Left lung (tissue), 4 donors: ENCODE measurements at regions not wholly inside any gene's neighbourhood (a gene's known extent, or its start where the extent isn't known, plus 50 kb on each side); places are given as distances from the start of the nearest gene placed in this dataset.
"Not testable (repeated sequence)": the region's sequence is repeated elsewhere in the genome, so short reads cannot be mapped to it uniquely, and the experiment has no call there.

Source experiments
- ATAC-seq: fragments of 200-7000 bp; cut with Tn5 transposase; one replicate; pipeline ENCODE4 v1.9.1; 2020; ENCODE audit warnings: moderate library complexity
- DNase-seq, 4 donors: peaks; one replicate each; pipeline ENCODE4 v3.0.0-alpha.2; 2013 to 2020
- H3K27ac ChIP-seq, 2 donors: fragments of 200-600 bp; sonication (generic) in 1 of 2; one replicate each; pipeline versions ENCODE4 v1.5.0 to v1.8.0; 2020 to 2021
- H3K27me3 ChIP-seq, 2 donors: fragments of 200-600 bp; sonication (generic) in 1 of 2; one replicate each; pipeline versions ENCODE4 v1.5.0 to v1.8.0; 2020 to 2021
- H3K36me3 ChIP-seq, 2 donors: fragments of 200-600 bp; sonication (generic) in 1 of 2; one replicate each; pipeline versions ENCODE4 v1.5.0 to v1.8.0; 2020 to 2021
- H3K4me1 ChIP-seq, 2 donors: fragments of 200-600 bp; one replicate each; pipeline ENCODE4 v1.8.0; 2021
- H3K4me3 ChIP-seq, 2 donors: fragments of 200-600 bp; sonication (generic) in 1 of 2; one replicate each; pipeline versions ENCODE4 v1.5.0 to v1.8.0; 2020 to 2021; ENCODE audit warnings: mild to moderate bottlenecking in 1 of 2
- H3K9me3 ChIP-seq, 2 donors: fragments of 200-600 bp; sonication (generic) in 1 of 2; one replicate each; pipeline versions ENCODE4 v1.5.0 to v1.8.0; 2020 to 2021
- CTCF ChIP-seq, 2 donors: fragments of 200-600 bp; sonication (generic) in 1 of 2; IDR thresholded peaks; one replicate each; pipeline versions ENCODE4 v1.5.0 to v1.8.0; 2021; ENCODE audit warnings: antibody characterized with exemption in 2 of 2
- intact Hi-C, 2 donors: fragments of 100-400 bp; cut with DNase I; formaldehyde crosslinking; loops; one replicate each; pipeline versions ENCODE4 v1.11.2 to v1.14.2; 2022
- donor health status: DM: no; HTN: yes; CAD: no.
- donor health status: DM: no; HTN: no; CAD: no.

GRCh38 chr13:87810391-87810801 lies 139.2 kb downstream of the SLITRK5 start:
- ATAC-seq: no peak
- H3K4me1 ChIP-seq: no peaks in the 10 kb centered on the region

GRCh38 chr13:87810920-87811344 lies 139.8 kb downstream of the SLITRK5 start:
- Histone ChIP-seq H3K27me3 (no peaks in the 10 kb centered on the region), H3K36me3 (no peaks in the 10 kb centered on the region), H3K27ac (no peak overlapping the region), H3K4me1 (no peaks in the 10 kb centered on the region), H3K9me3 (peaks cover 0 to 7% of the 10 kb centered on the region in 2 donors), H3K4me3 (no peak overlapping the region)
- DNase-seq (peak in 1 of 4 donors; percentile 63), ATAC-seq (no peak)
- TF ChIP-seq CTCF (IDR thresholded peaks at IDR 0.05): no peak
- intact Hi-C loops: no loop called here

More at GRCh38 chr13:87810391-87810801, 139.2 kb downstream of the SLITRK5 start:
- TF ChIP-seq CTCF (IDR thresholded peaks at IDR 0.05): no peak
- no peak overlapping the region for H3K27ac ChIP-seq
- no peak for DNase-seq
- H3K9me3 ChIP-seq: peaks cover 0 to 7% of the 10 kb centered on the region in 2 donors
- H3K27me3 ChIP-seq: no peaks in the 10 kb centered on the region
- H3K36me3 ChIP-seq: no peaks in the 10 kb centered on the region
- no peak overlapping the region for H3K4me3 ChIP-seq
- intact Hi-C loops: no loop called here

GRCh38 chr13:87814403-87814802 lies 143.2 kb downstream of the SLITRK5 start:
- no peak for TF ChIP-seq CTCF (IDR thresholded peaks at IDR 0.05)
- Histone ChIP-seq H3K36me3 (no peaks in the 10 kb centered on the region), H3K27me3 (no peaks in the 10 kb centered on the region), H3K9me3 (peaks cover 0 to 7% of the 10 kb centered on the region in 2 donors), H3K27ac (no peak overlapping the region), H3K4me3 (no peak overlapping the region), H3K4me1 (no peaks in the 10 kb centered on the region)
- ATAC-seq: no peak
- intact Hi-C loops: no loop called here
- DNase-seq: no peak

GRCh38 chr13:87820241-87820640 lies 149.1 kb downstream of the SLITRK5 start:
- H3K36me3 ChIP-seq: no peaks in the 10 kb centered on the region
- no peaks in the 10 kb centered on the region for H3K9me3 ChIP-seq
- H3K4me1 ChIP-seq: no peaks in the 10 kb centered on the region
- no peak overlapping the region for H3K27ac ChIP-seq
- no peak for ATAC-seq
- H3K27me3 ChIP-seq: no peaks in the 10 kb centered on the region
- intact Hi-C loops: no loop called here
- DNase-seq: peak in 2 of 4 donors; percentile 29 to 57
- no peak overlapping the region for H3K4me3 ChIP-seq
- no peak for TF ChIP-seq CTCF (IDR thresholded peaks at IDR 0.05)

- no peak for TF ChIP-seq CTCF (IDR thresholded peaks at IDR 0.05)
- intact Hi-C loops: no loop called here
- Histone ChIP-seq H3K4me3 (no peak overlapping the region), H3K27ac (no peak overlapping the region), H3K4me1 (no peaks in the 10 kb centered on the region), H3K27me3 (no peaks in the 10 kb centered on the region), H3K9me3 (no peaks in the 10 kb centered on the region), H3K36me3 (no peaks in the 10 kb centered on the region)
- ATAC-seq (no peak), DNase-seq (no peak)
Measured at GRCh38 chr13:87821512-87821911, 150.3 kb downstream of the SLITRK5 start.

GRCh38 chr13:87826301-87826700 lies 155.1 kb downstream of the SLITRK5 start:
- ATAC-seq, H3K27me3 ChIP-seq, intact Hi-C loops: not testable (repeated sequence)

More at GRCh38 chr13:87826301-87826700, 155.1 kb downstream of the SLITRK5 start:
- H3K9me3 ChIP-seq, H3K4me3 ChIP-seq, H3K36me3 ChIP-seq, DNase-seq, H3K4me1 ChIP-seq, H3K27ac ChIP-seq: not testable (repeated sequence)
